HG03280 (cell line): ENCODE measurements at regions not wholly inside any gene's neighbourhood (a gene's known extent, or its start where the extent isn't known, plus 50 kb on each side); places are given as distances from the start of the nearest gene placed in this dataset.
A peak's percentile ranks its signal among the peaks of the same experiment; 100 is the strongest.

ENCODE experiments used
- ATAC-seq: cut with Tn5 transposase; IDR thresholded peaks from one replicate; pipeline ENCODE4 v1.9.1; 2021; ENCODE audit warnings: mild to moderate bottlenecking, moderate library complexity; ENCODE audit not compliant: unreplicated experiment

GRCh38 chr16:66290431-66290830 lies 76.1 kb upstream of the CDH5 start:
- no peak for ATAC-seq

- ATAC-seq, result no peak
Measured at GRCh38 chr16:66289986-66290385, 76.5 kb upstream of the CDH5 start.

GRCh38 chr16:66289051-66289680 lies 77.3 kb upstream of the CDH5 start:
- no peak for ATAC-seq

- no peak for ATAC-seq
Measured at GRCh38 chr16:66287926-66288325, 78.6 kb upstream of the CDH5 start.

- ATAC-seq, result no peak
Measured at GRCh38 chr16:66287416-66287815, 79.1 kb upstream of the CDH5 start.

GRCh38 chr16:66286527-66286926 lies 80.0 kb upstream of the CDH5 start:
- no peak for ATAC-seq

DNA sequence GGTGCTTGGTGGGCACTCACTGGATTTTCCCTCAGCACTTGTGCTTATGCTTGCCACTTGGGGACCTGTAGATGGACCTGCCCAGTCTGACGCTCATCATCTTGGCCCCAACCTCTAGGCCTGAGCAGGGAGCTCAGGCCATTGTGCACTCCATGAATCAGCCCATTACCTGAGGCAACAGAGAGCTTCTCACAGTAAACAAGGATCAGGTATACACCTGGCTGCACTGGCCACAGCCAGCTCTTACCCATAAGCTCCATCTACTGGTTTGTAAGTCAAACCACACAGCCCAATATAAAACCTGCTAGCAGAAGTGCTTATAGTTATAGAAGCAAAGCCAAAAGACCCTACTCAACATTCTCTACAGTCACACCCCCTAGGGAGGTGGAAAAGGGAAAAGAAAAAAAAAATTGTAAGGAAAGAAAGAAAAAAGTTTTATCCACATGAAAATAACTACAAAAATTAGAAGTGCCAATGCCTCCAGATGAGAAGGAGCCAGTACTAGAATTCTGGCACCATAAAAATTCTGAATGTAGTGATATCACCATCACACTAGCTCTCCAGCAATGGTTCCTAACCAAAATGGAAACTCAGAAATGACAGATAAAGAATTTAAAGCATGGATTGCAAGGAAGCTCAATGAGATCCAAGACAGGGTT lies 87.8 kb upstream of the CDH5 start:
- ATAC-seq, result no peak

- no peak for ATAC-seq
Measured at GRCh38 chr16:66278111-66278531, 88.4 kb upstream of the CDH5 start.

DNA sequence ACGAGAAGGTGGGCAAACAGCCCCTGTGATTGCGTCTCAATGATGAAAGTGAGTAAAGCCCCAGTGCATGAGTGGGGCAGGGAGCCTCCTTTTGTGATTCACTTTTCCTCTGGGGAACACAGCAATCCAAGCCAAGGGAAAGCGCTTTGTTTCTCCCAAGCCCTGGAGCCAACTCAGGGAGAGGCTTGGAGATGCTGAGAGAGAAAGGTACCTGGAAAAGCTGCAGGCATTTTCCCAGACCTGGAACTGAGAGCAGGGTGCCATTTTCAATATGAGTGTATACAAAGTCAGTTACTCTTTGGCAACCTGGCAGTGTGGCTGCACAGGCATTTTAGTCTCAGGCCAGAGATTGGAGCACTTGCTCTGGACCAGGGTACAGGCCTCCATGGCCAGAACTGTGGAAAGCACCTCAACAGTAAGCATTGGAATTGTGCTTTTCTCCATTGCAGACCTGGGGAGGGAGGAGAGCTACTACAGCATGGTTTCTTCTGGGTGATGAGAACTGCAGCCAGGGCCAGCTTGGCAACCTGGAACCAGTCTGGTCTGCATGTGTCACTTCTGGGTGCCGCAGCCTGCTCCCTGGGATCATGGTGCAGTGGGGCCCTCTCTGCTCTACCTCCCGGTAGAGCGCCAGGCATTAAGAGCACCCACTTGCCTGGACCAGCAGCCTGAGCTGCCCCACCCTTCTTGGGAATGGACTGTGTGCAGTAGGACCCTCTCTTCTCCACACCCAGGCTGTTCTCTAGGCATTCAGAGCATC lies 89.0 kb upstream of the CDH5 start:
- ATAC-seq, result no peak

DNA sequence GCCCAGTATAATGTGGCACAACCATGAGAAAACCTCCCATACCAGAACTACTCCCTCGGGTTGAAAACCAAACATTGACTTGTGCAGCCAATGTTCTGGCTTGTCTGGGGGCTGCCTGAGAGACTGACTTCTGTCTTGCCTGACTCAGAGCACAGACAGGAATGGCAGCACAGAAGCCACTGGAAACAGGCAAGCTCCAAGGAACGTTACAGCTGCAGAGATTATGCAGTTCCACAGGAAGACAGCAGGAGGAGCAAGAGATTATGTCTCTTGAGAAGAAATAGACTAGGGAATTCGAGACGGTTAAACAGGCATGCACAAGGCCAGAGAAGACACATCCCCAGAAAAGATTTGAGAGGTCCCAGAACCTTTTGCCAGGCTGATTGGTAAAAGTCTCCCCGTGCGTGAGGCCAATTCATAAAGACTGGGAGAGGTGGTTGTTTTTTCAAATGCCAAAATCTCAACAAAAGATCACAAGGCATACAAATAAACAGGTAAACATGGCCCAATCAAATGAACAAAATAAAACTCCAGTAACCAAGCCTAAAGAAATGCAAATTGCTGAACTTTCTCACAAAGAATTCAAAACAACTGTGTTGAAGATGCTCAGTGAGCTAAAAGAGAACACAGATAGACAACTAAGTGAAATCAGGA lies 90.6 kb upstream of the CDH5 start:
- ATAC-seq, result no peak

DNA sequence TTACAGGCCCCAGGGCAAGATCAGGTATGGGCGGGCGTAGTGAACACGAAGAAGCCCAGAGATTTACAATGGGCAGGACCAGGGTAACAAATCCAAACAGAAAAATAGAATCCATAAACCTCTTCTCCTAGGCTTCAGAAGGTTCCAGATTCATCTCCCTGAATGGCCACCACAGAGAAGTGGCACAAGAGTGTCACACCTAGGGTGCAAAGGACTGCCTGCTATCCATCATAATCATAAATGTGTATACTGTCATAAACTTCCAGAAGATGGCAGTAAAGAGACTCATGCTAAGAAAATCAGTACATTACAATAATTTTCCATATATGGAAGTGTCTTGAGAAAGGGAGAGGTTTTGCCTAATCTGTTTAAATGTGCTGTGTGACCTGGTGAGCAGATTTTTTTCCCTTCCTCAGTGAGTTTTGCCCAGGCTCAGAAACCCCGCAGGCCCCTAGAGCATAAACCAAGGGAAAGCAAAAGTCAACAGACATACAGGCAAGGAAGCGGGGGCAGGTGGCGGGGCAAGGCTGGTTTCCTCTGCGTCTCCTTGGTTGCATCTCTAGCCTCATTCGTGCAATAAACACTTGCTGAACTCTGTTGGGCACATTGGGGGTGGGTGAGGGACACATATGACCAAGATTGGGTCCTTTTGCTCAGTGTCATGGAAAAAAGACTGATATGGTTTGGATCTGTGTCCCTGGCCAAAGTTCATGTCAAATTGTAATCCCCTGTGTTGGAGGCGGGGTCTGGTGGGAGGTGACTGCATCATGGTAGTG lies 92.0 kb upstream of the CDH5 start:
- ATAC-seq, result no peak

- no peak for ATAC-seq
Measured at GRCh38 chr16:66273644-66274334, 92.7 kb upstream of the CDH5 start.

GRCh38 chr16:66273053-66273452 lies 93.4 kb upstream of the CDH5 start:
- ATAC-seq, result no peak

DNA sequence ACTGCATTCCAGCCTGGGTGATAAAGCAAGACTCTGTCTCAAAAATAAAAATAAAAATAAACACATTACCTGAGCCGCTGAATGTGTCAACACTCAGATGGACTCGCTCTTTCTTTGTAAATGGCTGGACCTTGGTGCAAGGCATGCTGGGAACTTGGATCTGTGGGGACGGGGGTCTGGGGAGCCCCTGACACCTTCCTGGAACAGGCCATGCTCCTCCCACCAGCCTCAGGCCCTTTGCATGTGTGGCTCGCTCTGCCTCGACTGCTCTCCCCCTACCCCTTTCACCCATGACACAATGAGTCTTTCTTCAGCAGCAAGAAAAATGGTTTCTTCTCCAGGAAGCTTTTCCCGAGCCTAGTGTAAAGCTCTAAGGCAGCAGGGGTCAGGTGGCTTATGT lies 94.0 kb upstream of the CDH5 start:
- ATAC-seq, result no peak

GRCh38 chr16:66271074-66272060 lies 95.1 kb upstream of the CDH5 start:
- ATAC-seq, result no peak

- peak; percentile 60 for ATAC-seq
Measured at GRCh38 chr16:66270333-66270927, 96.1 kb upstream of the CDH5 start.

DNA sequence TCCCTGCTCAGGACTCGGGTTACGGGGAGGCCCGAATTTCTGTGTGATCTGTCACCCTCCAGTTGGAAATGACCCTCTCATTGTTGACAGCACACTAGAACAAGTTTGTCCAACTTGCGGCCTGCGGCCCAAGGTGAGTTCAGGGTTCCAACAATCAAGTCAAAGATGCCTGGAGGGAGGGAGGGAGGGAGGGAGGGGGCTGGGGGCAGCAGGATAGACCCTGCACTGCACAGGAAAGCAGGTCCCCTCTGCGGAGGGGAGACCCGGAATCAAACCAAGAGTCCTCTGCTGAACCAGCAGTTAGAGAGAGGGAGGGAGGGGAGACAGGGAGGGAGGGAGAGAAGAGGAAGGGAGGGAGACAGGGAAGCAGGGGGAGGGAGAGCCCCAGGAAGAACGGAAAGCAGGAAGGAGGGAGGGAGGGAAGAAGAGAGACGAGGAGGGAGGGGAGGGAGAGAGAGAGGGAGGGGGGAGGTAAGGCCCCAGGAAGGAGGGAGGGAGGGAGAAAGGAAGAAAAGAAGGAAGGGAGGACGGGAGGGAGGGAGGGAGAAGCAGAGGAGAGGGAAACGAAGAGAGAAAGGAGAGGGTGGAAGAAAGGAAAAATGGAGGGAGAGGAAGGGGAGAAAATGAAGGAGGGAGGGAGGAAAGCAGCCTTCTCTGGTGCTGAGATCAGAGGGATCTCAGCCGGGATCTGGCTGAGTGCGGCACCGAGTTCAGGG lies 96.7 kb upstream of the CDH5 start:
- no peak for ATAC-seq
